ENCODE measurements at regions not wholly inside any gene's neighbourhood (a gene's known extent, or its start where the extent isn't known, plus 50 kb on each side); places are given as distances from the start of the nearest gene placed in this dataset.

- no peak for DNase-seq (ENCODE audit: low spot score)
Observed at GRCh38 chr18:41237317-41237716, 717.7 kb upstream of the PIK3C3 start.

GRCh38 chr18:41231681-41232080 lies 723.4 kb upstream of the PIK3C3 start:
- DNase-seq (ENCODE audit: low spot score) = no peak

- no peak for DNase-seq (ENCODE audit: low spot score)
Observed at GRCh38 chr18:41227993-41228392, 727.0 kb upstream of the PIK3C3 start.

- no peak for DNase-seq (ENCODE audit: low spot score)
Observed at GRCh38 chr18:41226911-41227310, 728.1 kb upstream of the PIK3C3 start.

GRCh38 chr18:41226186-41226585 lies 728.8 kb upstream of the PIK3C3 start:
- no peak for DNase-seq (ENCODE audit: low spot score)

- DNase-seq (ENCODE audit: low spot score) = no peak
Observed at GRCh38 chr18:41216341-41217003, 738.6 kb upstream of the PIK3C3 start.

GRCh38 chr18:41207706-41208105 lies 747.3 kb upstream of the PIK3C3 start:
- DNase-seq (ENCODE audit: low spot score) = no peak

- no peak for DNase-seq (ENCODE audit: low spot score)
Observed at GRCh38 chr18:41206341-41206830, 748.6 kb upstream of the PIK3C3 start.

- DNase-seq (ENCODE audit: low spot score) = no peak
Observed at GRCh38 chr18:41199212-41199611, 755.8 kb upstream of the PIK3C3 start.

- no peak for DNase-seq (ENCODE audit: low spot score)
Observed at GRCh38 chr18:41197967-41198366, 757.1 kb upstream of the PIK3C3 start.

GRCh38 chr18:41170346-41170745 lies 784.7 kb upstream of the PIK3C3 start:
- no peak for DNase-seq (ENCODE audit: low spot score)

- DNase-seq (ENCODE audit: low spot score) = no peak
Observed at GRCh38 chr18:41165625-41166024, 789.4 kb upstream of the PIK3C3 start.

GRCh38 chr18:41162781-41163180 lies 792.3 kb upstream of the PIK3C3 start:
- no peak for DNase-seq (ENCODE audit: low spot score)

GRCh38 chr18:41162191-41162590 lies 792.8 kb upstream of the PIK3C3 start:
- no peak for DNase-seq (ENCODE audit: low spot score)

- no peak for DNase-seq (ENCODE audit: low spot score)
Observed at GRCh38 chr18:41155910-41156851, 798.9 kb upstream of the PIK3C3 start.

- DNase-seq (ENCODE audit: low spot score) = no peak
Observed at GRCh38 chr18:41155025-41155424, 800.0 kb upstream of the PIK3C3 start.

- no peak for DNase-seq (ENCODE audit: low spot score)
Observed at GRCh38 chr18:41153871-41154270, 801.2 kb upstream of the PIK3C3 start.

- DNase-seq (ENCODE audit: low spot score) = no peak
Observed at GRCh38 chr18:41150316-41150715, 804.7 kb upstream of the PIK3C3 start.

GRCh38 chr18:41146301-41146700 lies 808.7 kb upstream of the PIK3C3 start:
- no peak for DNase-seq (ENCODE audit: low spot score)

GRCh38 chr18:41145516-41145915 lies 809.5 kb upstream of the PIK3C3 start:
- DNase-seq (ENCODE audit: low spot score) = no peak

- no peak for DNase-seq (ENCODE audit: low spot score)
Observed at GRCh38 chr18:41144441-41144840, 810.6 kb upstream of the PIK3C3 start.

- DNase-seq (ENCODE audit: low spot score) = no peak
Observed at GRCh38 chr18:41140506-41140905, 814.5 kb upstream of the PIK3C3 start.

GRCh38 chr18:41135146-41135545 lies 819.9 kb upstream of the PIK3C3 start:
- DNase-seq (ENCODE audit: low spot score) = no peak

Data from CD4-positive, alpha-beta T cell treated with Interleukin-15 for 4 hours (primary cell).